ENCODE measurements at regions not wholly inside any gene's neighbourhood (a gene's known extent, or its start where the extent isn't known, plus 50 kb on each side); places are given as distances from the start of the nearest gene placed in this dataset.

DNA sequence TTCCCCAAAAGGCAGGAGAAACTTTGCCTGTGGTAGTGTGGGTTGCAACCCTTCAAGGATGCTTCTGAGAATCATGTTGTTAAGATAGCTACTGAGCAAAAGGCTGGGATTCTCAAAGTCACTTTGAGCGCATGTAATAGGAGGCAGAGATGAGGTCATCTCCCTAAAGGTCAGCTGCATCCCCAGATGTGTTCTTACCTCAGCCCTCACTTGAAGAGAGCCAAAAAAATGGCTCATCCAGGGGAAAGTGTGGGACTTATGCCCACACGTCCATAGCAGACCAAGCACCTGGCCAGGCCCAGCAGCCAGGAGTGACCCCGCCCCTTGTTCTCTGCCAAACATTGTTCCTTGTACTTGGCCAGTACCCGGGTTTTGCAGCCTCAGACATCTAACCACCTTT lies 187.0 kb upstream of the BMP2 start:
- TF ChIP-seq POLR2A (IDR thresholded peaks at IDR 0.05; ENCODE audit: control extremely low read depth in 1 of 2, low read depth in 2 of 2, low read length in 2 of 2) = no peak
- no peak for TF ChIP-seq EGR1 (IDR thresholded peaks at IDR 0.05; ENCODE audit: borderline replicate concordance, low read depth, low read length)
- TF ChIP-seq CTCF (IDR thresholded peaks at IDR 0.05; ENCODE audit: control extremely low read depth in 1 of 3, insufficient read depth in 1 of 3, low read depth in 1 of 3, low read length in 3 of 3) = no peak
- no peak for TF ChIP-seq SP1 (IDR thresholded peaks at IDR 0.05; ENCODE audit: low read depth, low read length)
